ENCODE measurements at regions not wholly inside any gene's neighbourhood (a gene's known extent, or its start where the extent isn't known, plus 50 kb on each side); places are given as distances from the start of the nearest gene placed in this dataset.

GRCh38 chr16:9449597-9449996, 358.2 kb downstream of the HAPSTR1 start:
- H3K4me3 Mint-ChIP-seq = no peak overlapping the region
- peaks cover 31% of the 10 kb centered on the region for H3K9me3 Mint-ChIP-seq
- no peak overlapping the region for H3K27ac Mint-ChIP-seq
- no peak for ATAC-seq (replicated peaks)
- H3K27me3 Mint-ChIP-seq = peaks cover 4% of the 10 kb centered on the region
- H3K36me3 Mint-ChIP-seq (ENCODE audit: low read depth) = no peaks in the 10 kb centered on the region
- no peaks in the 10 kb centered on the region for H3K4me1 Mint-ChIP-seq

- peaks cover 7% of the 10 kb centered on the region for H3K27me3 Mint-ChIP-seq
- no peaks in the 10 kb centered on the region for H3K36me3 Mint-ChIP-seq (ENCODE audit: low read depth)
- no peak for ATAC-seq (replicated peaks)
- no peak overlapping the region for H3K4me3 Mint-ChIP-seq
- peaks cover 18% of the 10 kb centered on the region for H3K9me3 Mint-ChIP-seq
- no peak overlapping the region for H3K27ac Mint-ChIP-seq
- no peaks in the 10 kb centered on the region for H3K4me1 Mint-ChIP-seq
Measured at GRCh38 chr16:9457215-9457614, 365.8 kb downstream of the HAPSTR1 start.

- ATAC-seq (replicated peaks) = no peak
- H3K4me3 Mint-ChIP-seq = no peak overlapping the region
Measured at GRCh38 chr16:9458816-9459215, 367.4 kb downstream of the HAPSTR1 start.

GRCh38 chr16:9462984-9463383, 371.5 kb downstream of the HAPSTR1 start:
- H3K36me3 Mint-ChIP-seq (ENCODE audit: low read depth) = no peaks in the 10 kb centered on the region
- H3K4me3 Mint-ChIP-seq = no peak overlapping the region
- H3K9me3 Mint-ChIP-seq = peaks cover 4% of the 10 kb centered on the region
- no peak overlapping the region for H3K27ac Mint-ChIP-seq
- no peaks in the 10 kb centered on the region for H3K4me1 Mint-ChIP-seq
- H3K27me3 Mint-ChIP-seq = peaks cover 5% of the 10 kb centered on the region
- no peak for ATAC-seq (replicated peaks)

More at GRCh38 chr16:9458816-9459215, 367.4 kb downstream of the HAPSTR1 start:
- no peaks in the 10 kb centered on the region for H3K36me3 Mint-ChIP-seq (ENCODE audit: low read depth)
- no peaks in the 10 kb centered on the region for H3K4me1 Mint-ChIP-seq
- H3K9me3 Mint-ChIP-seq = peaks cover 15% of the 10 kb centered on the region
- no peak overlapping the region for H3K27ac Mint-ChIP-seq
- peaks cover 7% of the 10 kb centered on the region for H3K27me3 Mint-ChIP-seq

GRCh38 chr16:9463461-9463860, 372.0 kb downstream of the HAPSTR1 start:
- H3K4me3 Mint-ChIP-seq = no peak overlapping the region
- ATAC-seq (replicated peaks) = no peak
- H3K4me1 Mint-ChIP-seq = no peaks in the 10 kb centered on the region
- H3K36me3 Mint-ChIP-seq (ENCODE audit: low read depth) = no peaks in the 10 kb centered on the region
- no peak overlapping the region for H3K27ac Mint-ChIP-seq
- peaks cover 5% of the 10 kb centered on the region for H3K27me3 Mint-ChIP-seq
- H3K9me3 Mint-ChIP-seq = peaks cover 4% of the 10 kb centered on the region

- no peaks in the 10 kb centered on the region for H3K36me3 Mint-ChIP-seq (ENCODE audit: low read depth)
Measured at GRCh38 chr16:9465161-9465560, 373.7 kb downstream of the HAPSTR1 start.

GRCh38 chr16:9469512-9469911, 378.1 kb downstream of the HAPSTR1 start:
- H3K27ac Mint-ChIP-seq = no peak overlapping the region
- no peak for ATAC-seq (replicated peaks)
- H3K9me3 Mint-ChIP-seq = peaks cover 10% of the 10 kb centered on the region
- no peaks in the 10 kb centered on the region for H3K4me1 Mint-ChIP-seq
- peaks cover 3% of the 10 kb centered on the region for H3K27me3 Mint-ChIP-seq
- no peaks in the 10 kb centered on the region for H3K36me3 Mint-ChIP-seq (ENCODE audit: low read depth)
- H3K4me3 Mint-ChIP-seq = no peak overlapping the region

More at GRCh38 chr16:9465161-9465560, 373.7 kb downstream of the HAPSTR1 start:
- Mint-ChIP-seq H3K9me3 (peaks cover 10% of the 10 kb centered on the region), H3K27me3 (peaks cover 5% of the 10 kb centered on the region), H3K4me3 (no peak overlapping the region), H3K4me1 (no peaks in the 10 kb centered on the region), H3K27ac (no peak overlapping the region)
- ATAC-seq (replicated peaks) = no peak

- Mint-ChIP-seq H3K4me3 (no peak overlapping the region), H3K27me3 (no peaks in the 10 kb centered on the region), H3K4me1 (no peaks in the 10 kb centered on the region), H3K27ac (no peak overlapping the region), H3K9me3 (no peaks in the 10 kb centered on the region), H3K36me3 (ENCODE audit: low read depth) (no peaks in the 10 kb centered on the region)
- no peak for ATAC-seq (replicated peaks)
Measured at GRCh38 chr16:9476744-9477143, 385.3 kb downstream of the HAPSTR1 start.

GRCh38 chr16:9479008-9479407, 387.6 kb downstream of the HAPSTR1 start:
- H3K27ac Mint-ChIP-seq = no peak overlapping the region
- no peak for ATAC-seq (replicated peaks)
- no peaks in the 10 kb centered on the region for H3K36me3 Mint-ChIP-seq (ENCODE audit: low read depth)
- no peak overlapping the region for H3K4me3 Mint-ChIP-seq
- H3K9me3 Mint-ChIP-seq = no peaks in the 10 kb centered on the region
- no peaks in the 10 kb centered on the region for H3K27me3 Mint-ChIP-seq
- no peaks in the 10 kb centered on the region for H3K4me1 Mint-ChIP-seq

GRCh38 chr16:9480503-9480902, 389.1 kb downstream of the HAPSTR1 start:
- no peak overlapping the region for H3K4me3 Mint-ChIP-seq
- H3K4me1 Mint-ChIP-seq = no peaks in the 10 kb centered on the region
- H3K36me3 Mint-ChIP-seq (ENCODE audit: low read depth) = no peaks in the 10 kb centered on the region
- H3K27ac Mint-ChIP-seq = no peak overlapping the region
- H3K9me3 Mint-ChIP-seq = no peaks in the 10 kb centered on the region
- ATAC-seq (replicated peaks) = no peak
- no peaks in the 10 kb centered on the region for H3K27me3 Mint-ChIP-seq

GRCh38 chr16:9481747-9482730, 390.6 kb downstream of the HAPSTR1 start:
- no peak for ATAC-seq (replicated peaks)
- H3K27ac Mint-ChIP-seq = no peak overlapping the region
- no peaks in the 10 kb centered on the region for H3K4me1 Mint-ChIP-seq
- no peaks in the 10 kb centered on the region for H3K27me3 Mint-ChIP-seq
- H3K9me3 Mint-ChIP-seq = no peaks in the 10 kb centered on the region
- no peaks in the 10 kb centered on the region for H3K36me3 Mint-ChIP-seq (ENCODE audit: low read depth)
- H3K4me3 Mint-ChIP-seq = no peak overlapping the region

GRCh38 chr16:9484426-9484825, 393.0 kb downstream of the HAPSTR1 start:
- no peaks in the 10 kb centered on the region for H3K27me3 Mint-ChIP-seq

GRCh38 chr16:9484881-9485280, 393.4 kb downstream of the HAPSTR1 start:
- H3K36me3 Mint-ChIP-seq (ENCODE audit: low read depth) = no peaks in the 10 kb centered on the region
- no peak overlapping the region for H3K4me3 Mint-ChIP-seq
- no peak overlapping the region for H3K27ac Mint-ChIP-seq
- H3K27me3 Mint-ChIP-seq = no peaks in the 10 kb centered on the region
- no peaks in the 10 kb centered on the region for H3K9me3 Mint-ChIP-seq
- no peaks in the 10 kb centered on the region for H3K4me1 Mint-ChIP-seq
- no peak for ATAC-seq (replicated peaks)

More at GRCh38 chr16:9484426-9484825, 393.0 kb downstream of the HAPSTR1 start:
- H3K4me3 Mint-ChIP-seq = no peak overlapping the region
- no peak overlapping the region for H3K27ac Mint-ChIP-seq
- ATAC-seq (replicated peaks) = no peak
- no peaks in the 10 kb centered on the region for H3K36me3 Mint-ChIP-seq (ENCODE audit: low read depth)
- H3K9me3 Mint-ChIP-seq = no peaks in the 10 kb centered on the region
- no peaks in the 10 kb centered on the region for H3K4me1 Mint-ChIP-seq

GRCh38 chr16:9489835-9490467, 398.5 kb downstream of the HAPSTR1 start:
- Mint-ChIP-seq H3K36me3 (ENCODE audit: low read depth) (no peaks in the 10 kb centered on the region), H3K4me3 (no peak overlapping the region), H3K27ac (no peak overlapping the region), H3K27me3 (no peaks in the 10 kb centered on the region), H3K4me1 (no peaks in the 10 kb centered on the region), H3K9me3 (peaks cover 5% of the 10 kb centered on the region)
- ATAC-seq (replicated peaks) = no peak

- no peaks in the 10 kb centered on the region for H3K4me1 Mint-ChIP-seq
Measured at GRCh38 chr16:9495824-9496223, 404.4 kb downstream of the HAPSTR1 start.

More at GRCh38 chr16:9495824-9496223, 404.4 kb downstream of the HAPSTR1 start:
- Mint-ChIP-seq H3K27ac (no peak overlapping the region), H3K36me3 (ENCODE audit: low read depth) (no peaks in the 10 kb centered on the region), H3K27me3 (peaks cover 3% of the 10 kb centered on the region), H3K4me3 (no peak overlapping the region), H3K9me3 (peaks cover 5% of the 10 kb centered on the region)
- no peak for ATAC-seq (replicated peaks)
